ENCODE measurements at regions not wholly inside any gene's neighbourhood (a gene's known extent, or its start where the extent isn't known, plus 50 kb on each side); places are given as distances from the start of the nearest gene placed in this dataset.

DNA sequence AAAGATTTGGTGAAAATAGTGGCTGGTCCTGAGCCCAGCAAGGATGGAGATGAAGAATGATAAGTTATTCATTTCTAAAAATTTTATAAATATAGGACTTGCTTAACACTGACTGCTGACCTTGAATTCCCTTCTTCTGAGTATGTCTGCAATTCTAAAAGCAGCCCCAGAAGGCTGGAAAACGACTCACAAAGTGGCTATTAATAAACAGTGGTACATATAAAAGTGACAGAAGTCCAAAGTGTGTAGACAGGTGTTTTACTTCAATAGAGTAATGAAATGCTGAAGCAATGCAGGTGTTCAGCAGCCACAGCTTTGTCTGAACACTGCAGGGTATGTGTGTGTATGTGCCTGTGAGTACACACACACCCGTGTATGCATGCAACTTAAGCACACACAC is 219.0 kb upstream of the NRIP1 start:
- TF ChIP-seq BHLHE40 (IDR thresholded peaks at IDR 0.05; ENCODE audit: borderline replicate concordance in 1 of 2, low read depth in 2 of 2, low read length in 1 of 2) (no peak), ZNF207 (IDR thresholded peaks at IDR 0.05; ENCODE audit: borderline replicate concordance) (no peak), ZNF384 (IDR thresholded peaks at IDR 0.05; ENCODE audit: borderline replicate concordance, low read depth, low read length) (no peak), CHD2 (IDR thresholded peaks at IDR 0.05; ENCODE audit: borderline replicate concordance, low read depth, low read length) (no peak), IKZF1 (conservative IDR thresholded peaks at IDR 0.05) (no peak), NRF1 (conservative IDR thresholded peaks at IDR 0.05; ENCODE audit: low read depth, low read length) (no peak), POLR2A (IDR thresholded peaks at IDR 0.05; ENCODE audit: low read depth, low read length) (no peak)
- TF ChIP-seq, protein P1, sequence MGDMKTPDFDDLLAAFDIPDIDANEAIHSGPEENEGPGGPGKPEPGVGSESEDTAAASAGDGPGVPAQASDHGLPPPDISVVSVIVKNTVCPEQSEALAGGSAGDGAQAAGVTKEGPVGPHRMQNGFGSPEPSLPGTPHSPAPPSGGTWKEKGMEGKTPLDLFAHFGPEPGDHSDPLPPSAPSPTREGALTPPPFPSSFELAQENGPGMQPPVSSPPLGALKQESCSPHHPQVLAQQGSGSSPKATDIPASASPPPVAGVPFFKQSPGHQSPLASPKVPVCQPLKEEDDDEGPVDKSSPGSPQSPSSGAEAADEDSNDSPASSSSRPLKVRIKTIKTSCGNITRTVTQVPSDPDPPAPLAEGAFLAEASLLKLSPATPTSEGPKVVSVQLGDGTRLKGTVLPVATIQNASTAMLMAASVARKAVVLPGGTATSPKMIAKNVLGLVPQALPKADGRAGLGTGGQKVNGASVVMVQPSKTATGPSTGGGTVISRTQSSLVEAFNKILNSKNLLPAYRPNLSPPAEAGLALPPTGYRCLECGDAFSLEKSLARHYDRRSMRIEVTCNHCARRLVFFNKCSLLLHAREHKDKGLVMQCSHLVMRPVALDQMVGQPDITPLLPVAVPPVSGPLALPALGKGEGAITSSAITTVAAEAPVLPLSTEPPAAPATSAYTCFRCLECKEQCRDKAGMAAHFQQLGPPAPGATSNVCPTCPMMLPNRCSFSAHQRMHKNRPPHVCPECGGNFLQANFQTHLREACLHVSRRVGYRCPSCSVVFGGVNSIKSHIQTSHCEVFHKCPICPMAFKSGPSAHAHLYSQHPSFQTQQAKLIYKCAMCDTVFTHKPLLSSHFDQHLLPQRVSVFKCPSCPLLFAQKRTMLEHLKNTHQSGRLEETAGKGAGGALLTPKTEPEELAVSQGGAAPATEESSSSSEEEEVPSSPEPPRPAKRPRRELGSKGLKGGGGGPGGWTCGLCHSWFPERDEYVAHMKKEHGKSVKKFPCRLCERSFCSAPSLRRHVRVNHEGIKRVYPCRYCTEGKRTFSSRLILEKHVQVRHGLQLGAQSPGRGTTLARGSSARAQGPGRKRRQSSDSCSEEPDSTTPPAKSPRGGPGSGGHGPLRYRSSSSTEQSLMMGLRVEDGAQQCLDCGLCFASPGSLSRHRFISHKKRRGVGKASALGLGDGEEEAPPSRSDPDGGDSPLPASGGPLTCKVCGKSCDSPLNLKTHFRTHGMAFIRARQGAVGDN (IDR thresholded peaks at IDR 0.05), result no peak
- TF ChIP-seq, protein P2, sequence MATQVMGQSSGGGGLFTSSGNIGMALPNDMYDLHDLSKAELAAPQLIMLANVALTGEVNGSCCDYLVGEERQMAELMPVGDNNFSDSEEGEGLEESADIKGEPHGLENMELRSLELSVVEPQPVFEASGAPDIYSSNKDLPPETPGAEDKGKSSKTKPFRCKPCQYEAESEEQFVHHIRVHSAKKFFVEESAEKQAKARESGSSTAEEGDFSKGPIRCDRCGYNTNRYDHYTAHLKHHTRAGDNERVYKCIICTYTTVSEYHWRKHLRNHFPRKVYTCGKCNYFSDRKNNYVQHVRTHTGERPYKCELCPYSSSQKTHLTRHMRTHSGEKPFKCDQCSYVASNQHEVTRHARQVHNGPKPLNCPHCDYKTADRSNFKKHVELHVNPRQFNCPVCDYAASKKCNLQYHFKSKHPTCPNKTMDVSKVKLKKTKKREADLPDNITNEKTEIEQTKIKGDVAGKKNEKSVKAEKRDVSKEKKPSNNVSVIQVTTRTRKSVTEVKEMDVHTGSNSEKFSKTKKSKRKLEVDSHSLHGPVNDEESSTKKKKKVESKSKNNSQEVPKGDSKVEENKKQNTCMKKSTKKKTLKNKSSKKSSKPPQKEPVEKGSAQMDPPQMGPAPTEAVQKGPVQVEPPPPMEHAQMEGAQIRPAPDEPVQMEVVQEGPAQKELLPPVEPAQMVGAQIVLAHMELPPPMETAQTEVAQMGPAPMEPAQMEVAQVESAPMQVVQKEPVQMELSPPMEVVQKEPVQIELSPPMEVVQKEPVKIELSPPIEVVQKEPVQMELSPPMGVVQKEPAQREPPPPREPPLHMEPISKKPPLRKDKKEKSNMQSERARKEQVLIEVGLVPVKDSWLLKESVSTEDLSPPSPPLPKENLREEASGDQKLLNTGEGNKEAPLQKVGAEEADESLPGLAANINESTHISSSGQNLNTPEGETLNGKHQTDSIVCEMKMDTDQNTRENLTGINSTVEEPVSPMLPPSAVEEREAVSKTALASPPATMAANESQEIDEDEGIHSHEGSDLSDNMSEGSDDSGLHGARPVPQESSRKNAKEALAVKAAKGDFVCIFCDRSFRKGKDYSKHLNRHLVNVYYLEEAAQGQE (IDR thresholded peaks at IDR 0.05; ENCODE audit: low read depth, low read length), result no peak
- TF ChIP-seq, protein P3, sequence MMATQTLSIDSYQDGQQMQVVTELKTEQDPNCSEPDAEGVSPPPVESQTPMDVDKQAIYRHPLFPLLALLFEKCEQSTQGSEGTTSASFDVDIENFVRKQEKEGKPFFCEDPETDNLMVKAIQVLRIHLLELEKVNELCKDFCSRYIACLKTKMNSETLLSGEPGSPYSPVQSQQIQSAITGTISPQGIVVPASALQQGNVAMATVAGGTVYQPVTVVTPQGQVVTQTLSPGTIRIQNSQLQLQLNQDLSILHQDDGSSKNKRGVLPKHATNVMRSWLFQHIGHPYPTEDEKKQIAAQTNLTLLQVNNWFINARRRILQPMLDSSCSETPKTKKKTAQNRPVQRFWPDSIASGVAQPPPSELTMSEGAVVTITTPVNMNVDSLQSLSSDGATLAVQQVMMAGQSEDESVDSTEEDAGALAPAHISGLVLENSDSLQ (IDR thresholded peaks at IDR 0.05), result no peak
